Esophagus squamous epithelium (tissue), 5 donors: ENCODE measurements at regions not wholly inside any gene's neighbourhood (a gene's known extent, or its start where the extent isn't known, plus 50 kb on each side); places are given as distances from the start of the nearest gene placed in this dataset.
"Not testable (repeated sequence)": the region's sequence is repeated elsewhere in the genome, so short reads cannot be mapped to it uniquely, and the experiment has no call there.

ENCODE experiments used
- DNase-seq: peaks from one replicate; lab custom pipeline; 2025; lab: John Stamatoyannopoulos, UW
- H3K27ac ChIP-seq, 4 donors: fragments of 200-600 bp; sonication (generic); one replicate each; pipeline ENCODE4 v1.5.1; 2016 to 2019; ENCODE audit warnings: mild to moderate bottlenecking in 1 of 4
- H3K27me3 ChIP-seq, 4 donors: fragments of 200-600 bp; sonication (generic); 1 replicate in 3 of 4; 2 replicates in 1 of 4; pipeline versions ENCODE4 v1.5.1 to v1.6.0; 2017 to 2021; ENCODE audit warnings: antibody characterized with exemption in 1 of 4
- H3K36me3 ChIP-seq, 3 donors: fragments of 200-600 bp; sonication (generic); one replicate each; pipeline ENCODE4 v1.5.1; 2016 to 2019
- H3K4me1 ChIP-seq, 3 donors: fragments of 200-600 bp; sonication (generic); one replicate each; pipeline ENCODE4 v1.5.1; 2017 to 2019
- H3K4me3 ChIP-seq, 4 donors: fragments of 200-600 bp; sonication (generic); 1 replicate in 3 of 4; 2 replicates in 1 of 4; pipeline ENCODE4 v1.5.1; 2016 to 2019; ENCODE audit warnings: mild to moderate bottlenecking in 2 of 4, moderate library complexity in 1 of 4
- H3K9me3 ChIP-seq, 3 donors: fragments of 200-600 bp; sonication (generic); one replicate each; pipeline ENCODE4 v1.5.1; 2016 to 2019
- POLR2A ChIP-seq, 4 donors: fragments of 450-650 bp; IDR thresholded peaks; one replicate each; pipeline ENCODE4 v1.6.1; 2017; ENCODE audit warnings: antibody characterized with exemption in 4 of 4, mild to moderate bottlenecking in 4 of 4, moderate library complexity in 3 of 4
- WGBS, 2 donors: methylation state at CpG; one replicate each; pipeline ENCODE4 v1.1.5; 2018; 5-methylcytosine and 5-hydroxymethylcytosine counted together
- intact Hi-C: fragments of 100-400 bp; cut with DNase I; formaldehyde crosslinking; loops from one replicate; pipeline ENCODE4 v1.15.0; 2022
- TF ChIP-seq, protein P1 (sequence below), 6 experiments: fragments of 450-650 bp in 4 of 6; fragments of 200-600 bp in 2 of 6; sonication (generic) in 2 of 6; IDR thresholded peaks; one replicate each; pipeline ENCODE4 v1.5.1; 2016 to 2019; ENCODE audit warnings: antibody characterized with exemption in 6 of 6, mild to moderate bottlenecking in 4 of 6, moderate library complexity in 4 of 6
- donor health status: DM: yes; HTN: yes; CAD: no.

DNA sequence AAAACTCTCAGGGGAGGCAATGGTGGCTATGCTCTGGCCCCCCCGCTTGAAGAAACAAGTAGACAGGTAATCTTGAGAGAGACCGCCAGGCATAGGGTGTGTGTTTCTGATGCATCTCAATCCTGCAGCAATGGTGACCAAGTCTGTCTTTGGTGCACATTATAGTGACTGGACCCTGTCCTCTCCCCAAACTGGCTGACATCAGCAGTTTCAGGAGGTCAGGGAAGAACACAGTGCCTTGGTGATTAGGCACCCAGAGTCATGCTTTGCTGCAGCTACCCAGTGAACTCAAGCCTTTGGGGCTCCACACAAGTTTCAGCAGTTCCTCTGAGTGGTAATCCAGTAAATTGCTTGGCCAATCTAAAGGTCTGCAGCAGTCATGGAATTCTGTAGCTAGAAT is 318.3 kb downstream of the SPIN4 start:
- Histone ChIP-seq H3K27me3 (no peaks in the 10 kb centered on the region), H3K4me3 (no peak overlapping the region), H3K27ac (no peak overlapping the region), H3K4me1 (no peaks in the 10 kb centered on the region), H3K9me3 (no peaks in the 10 kb centered on the region), H3K36me3 (no peaks in the 10 kb centered on the region)
- no peak for DNase-seq
- WGBS, 2 donors, result 60% methylated on average over 2 of the region's 2 CpGs; no CpG with 5 or more reads in 1 of the 2 donors
- intact Hi-C loops, result no loop called here
- TF ChIP-seq POLR2A (IDR thresholded peaks at IDR 0.05), result no peak
- TF ChIP-seq, protein P1, sequence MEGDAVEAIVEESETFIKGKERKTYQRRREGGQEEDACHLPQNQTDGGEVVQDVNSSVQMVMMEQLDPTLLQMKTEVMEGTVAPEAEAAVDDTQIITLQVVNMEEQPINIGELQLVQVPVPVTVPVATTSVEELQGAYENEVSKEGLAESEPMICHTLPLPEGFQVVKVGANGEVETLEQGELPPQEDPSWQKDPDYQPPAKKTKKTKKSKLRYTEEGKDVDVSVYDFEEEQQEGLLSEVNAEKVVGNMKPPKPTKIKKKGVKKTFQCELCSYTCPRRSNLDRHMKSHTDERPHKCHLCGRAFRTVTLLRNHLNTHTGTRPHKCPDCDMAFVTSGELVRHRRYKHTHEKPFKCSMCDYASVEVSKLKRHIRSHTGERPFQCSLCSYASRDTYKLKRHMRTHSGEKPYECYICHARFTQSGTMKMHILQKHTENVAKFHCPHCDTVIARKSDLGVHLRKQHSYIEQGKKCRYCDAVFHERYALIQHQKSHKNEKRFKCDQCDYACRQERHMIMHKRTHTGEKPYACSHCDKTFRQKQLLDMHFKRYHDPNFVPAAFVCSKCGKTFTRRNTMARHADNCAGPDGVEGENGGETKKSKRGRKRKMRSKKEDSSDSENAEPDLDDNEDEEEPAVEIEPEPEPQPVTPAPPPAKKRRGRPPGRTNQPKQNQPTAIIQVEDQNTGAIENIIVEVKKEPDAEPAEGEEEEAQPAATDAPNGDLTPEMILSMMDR (IDR thresholded peaks at IDR 0.05), result no peak

DNA sequence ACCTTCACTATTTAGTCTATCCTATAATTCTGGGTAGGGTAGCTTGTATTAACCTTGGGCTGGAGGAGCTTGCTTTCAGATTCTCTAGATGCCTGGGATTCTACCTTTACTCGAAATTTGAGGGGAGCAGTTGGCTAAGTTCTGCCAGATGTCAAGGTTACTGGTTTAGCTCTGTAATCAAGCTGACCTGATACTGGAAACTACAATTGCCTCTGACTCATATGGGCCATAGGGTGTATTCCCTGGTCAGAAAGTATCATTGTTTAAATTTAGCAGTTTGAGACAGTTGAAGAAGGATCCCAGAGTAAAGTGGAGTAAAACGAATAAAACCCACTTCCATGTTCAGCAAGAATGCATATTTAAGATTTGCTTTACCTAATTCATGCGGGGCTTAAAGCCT is 337.6 kb downstream of the SPIN4 start:
- H3K36me3 ChIP-seq, result no peaks in the 10 kb centered on the region
- WGBS, 2 donors, result 29 to 42% methylated on average over 2 to 3 of the region's 3 CpGs
- H3K4me1 ChIP-seq, result no peaks in the 10 kb centered on the region
- intact Hi-C loops, result no loop called here
- H3K4me3 ChIP-seq, result no peak overlapping the region
- no peaks in the 10 kb centered on the region for H3K27me3 ChIP-seq
- H3K9me3 ChIP-seq, result no peaks in the 10 kb centered on the region
- DNase-seq, result no peak
- TF ChIP-seq POLR2A (IDR thresholded peaks at IDR 0.05), result no peak
- TF ChIP-seq, protein P1 (IDR thresholded peaks at IDR 0.05), result no peak
- H3K27ac ChIP-seq, result no peak overlapping the region

DNA sequence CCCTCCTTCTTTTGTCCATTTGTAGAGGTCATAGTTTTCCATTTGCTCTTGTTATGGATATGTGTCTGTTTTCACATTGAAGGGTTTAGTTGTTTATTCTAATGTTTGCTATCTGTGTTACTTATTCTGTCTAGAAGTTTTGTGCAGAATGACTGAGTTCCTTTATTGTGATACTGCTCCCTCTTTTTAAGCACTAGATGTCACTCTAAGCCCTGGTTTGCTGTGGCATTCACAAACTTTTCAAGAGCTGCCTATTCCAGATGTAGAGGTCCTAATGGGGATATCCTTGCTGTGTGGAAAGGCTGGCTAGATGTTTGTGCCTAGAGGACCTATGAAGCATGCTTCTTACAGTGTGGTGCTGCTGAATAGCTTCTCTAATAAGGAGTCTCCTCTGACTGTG is 338.6 kb downstream of the SPIN4 start:
- no peaks in the 10 kb centered on the region for H3K36me3 ChIP-seq
- DNase-seq, result no peak
- no peak overlapping the region for H3K4me3 ChIP-seq
- intact Hi-C loops, result no loop called here
- H3K9me3 ChIP-seq, result no peaks in the 10 kb centered on the region
- H3K27ac ChIP-seq, result no peak overlapping the region
- no peaks in the 10 kb centered on the region for H3K27me3 ChIP-seq
- no peak for TF ChIP-seq POLR2A (IDR thresholded peaks at IDR 0.05)
- TF ChIP-seq, protein P1 (IDR thresholded peaks at IDR 0.05), result no peak
- H3K4me1 ChIP-seq, result no peaks in the 10 kb centered on the region

DNA sequence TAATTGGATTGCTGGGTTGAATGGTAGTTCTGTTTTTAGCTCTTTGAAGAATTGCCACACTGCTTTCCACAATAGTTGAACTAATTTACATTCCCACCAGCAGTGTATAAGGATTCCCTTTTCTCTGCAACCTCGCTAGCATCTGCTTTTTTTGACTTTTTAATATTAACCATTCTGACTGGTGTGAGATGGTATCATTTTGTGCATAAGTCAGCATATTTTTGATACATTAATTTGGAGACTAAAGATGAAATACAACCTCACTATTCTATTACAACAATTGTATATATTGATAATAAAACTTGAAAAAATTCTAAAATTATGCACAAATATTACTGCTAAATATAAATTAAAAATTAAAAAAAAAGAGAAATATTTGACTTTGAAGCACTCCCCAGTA is 350.9 kb downstream of the SPIN4 start:
- H3K4me1 ChIP-seq, H3K4me3 ChIP-seq, DNase-seq, H3K36me3 ChIP-seq, H3K27ac ChIP-seq, H3K27me3 ChIP-seq, intact Hi-C loops, H3K9me3 ChIP-seq: not testable (repeated sequence)
- WGBS, 2 donors, result 42 to 47% methylated on average over 1 of the region's 1 CpG
